Renal cortical epithelial cell (primary cell): ENCODE measurements at regions not wholly inside any gene's neighbourhood (a gene's known extent, or its start where the extent isn't known, plus 50 kb on each side); places are given as distances from the start of the nearest gene placed in this dataset.

ENCODE experiments used
- DNase-seq: peaks from one replicate; pipeline ENCODE4 v3.0.0-alpha.2; 2011; ENCODE audit warnings: low read depth

DNA sequence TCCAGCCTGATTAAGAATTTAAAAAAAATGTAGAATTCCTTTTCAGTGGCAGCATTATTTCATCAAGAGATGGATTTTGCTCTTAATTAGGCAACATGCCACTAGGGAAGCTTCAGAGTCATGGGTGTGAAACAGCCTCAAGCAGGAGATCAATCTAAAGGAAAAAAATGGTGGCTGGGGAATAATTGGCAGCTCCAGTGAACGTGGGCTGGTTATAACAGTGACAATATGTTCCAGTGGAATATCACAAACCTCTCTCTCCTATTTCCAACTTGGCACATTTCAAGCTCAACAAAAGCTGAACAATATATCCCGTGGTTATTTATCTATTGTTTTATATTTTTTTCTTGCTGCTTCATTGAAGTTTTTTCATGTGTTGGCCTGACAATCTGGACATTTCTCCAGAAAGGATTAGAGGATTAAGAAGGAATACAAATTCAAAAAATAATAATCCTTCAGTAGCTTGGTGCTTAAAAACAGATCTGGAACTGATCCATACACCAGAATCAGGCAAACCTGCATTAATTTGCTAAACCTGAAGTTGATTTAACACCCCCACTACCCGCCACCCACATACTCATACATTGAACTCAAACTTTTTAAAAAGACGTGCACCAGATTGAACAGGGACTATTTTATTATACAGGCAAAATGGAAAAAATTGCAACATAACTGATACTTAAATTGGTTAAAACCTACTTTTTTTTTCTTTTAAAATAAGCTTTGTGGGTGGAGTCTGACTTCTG lies 255.9 kb upstream of the SPRED2 start:
- DNase-seq: no peak

DNA sequence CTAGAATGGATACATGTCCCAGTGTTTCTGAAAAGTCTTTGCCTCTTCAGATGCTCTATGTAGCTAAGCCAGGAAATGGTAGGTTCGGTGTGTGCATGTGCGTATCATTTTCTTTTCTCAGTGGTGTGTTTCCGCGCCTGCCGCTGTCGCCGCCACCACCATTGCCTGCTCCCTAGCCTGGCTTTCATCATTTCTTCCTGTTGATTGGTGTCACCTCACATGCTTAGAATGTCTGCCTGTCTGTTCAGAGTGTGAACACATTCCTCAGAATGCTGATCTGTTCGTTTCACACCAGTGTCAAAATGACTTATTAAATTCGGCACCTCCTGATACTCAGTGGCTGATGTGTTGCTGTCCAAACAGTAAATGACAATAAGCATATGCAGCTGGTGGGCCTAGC lies 255.2 kb upstream of the SPRED2 start:
- DNase-seq: no peak

GRCh38 chr2:65686928-65687521 lies 254.6 kb upstream of the SPRED2 start:
- DNase-seq: peak; percentile 18

- no peak for DNase-seq
Measured at GRCh38 chr2:65681503-65681902, 249.1 kb upstream of the SPRED2 start.

- DNase-seq: no peak
Measured at GRCh38 chr2:65678779-65679391, 246.5 kb upstream of the SPRED2 start.

DNA sequence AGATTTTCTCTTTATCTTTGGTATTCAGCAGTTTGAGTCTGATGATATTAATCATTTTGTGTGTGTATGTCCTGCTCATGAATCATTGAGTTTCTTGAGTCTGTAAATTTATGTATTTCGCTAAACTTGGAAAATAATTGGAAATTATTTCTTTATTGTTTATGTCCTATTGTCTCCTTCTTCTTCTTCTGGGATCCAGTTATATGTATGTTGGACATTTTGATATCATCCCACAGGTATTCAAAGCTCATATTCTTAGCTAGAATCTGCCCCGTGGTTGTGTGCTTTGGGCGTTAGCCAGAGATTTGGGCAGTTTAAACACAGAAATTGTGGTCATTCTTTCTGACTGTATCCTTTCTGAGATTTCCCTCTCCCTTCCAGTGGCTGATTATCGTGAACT lies 243.0 kb upstream of the SPRED2 start:
- no peak for DNase-seq

DNA sequence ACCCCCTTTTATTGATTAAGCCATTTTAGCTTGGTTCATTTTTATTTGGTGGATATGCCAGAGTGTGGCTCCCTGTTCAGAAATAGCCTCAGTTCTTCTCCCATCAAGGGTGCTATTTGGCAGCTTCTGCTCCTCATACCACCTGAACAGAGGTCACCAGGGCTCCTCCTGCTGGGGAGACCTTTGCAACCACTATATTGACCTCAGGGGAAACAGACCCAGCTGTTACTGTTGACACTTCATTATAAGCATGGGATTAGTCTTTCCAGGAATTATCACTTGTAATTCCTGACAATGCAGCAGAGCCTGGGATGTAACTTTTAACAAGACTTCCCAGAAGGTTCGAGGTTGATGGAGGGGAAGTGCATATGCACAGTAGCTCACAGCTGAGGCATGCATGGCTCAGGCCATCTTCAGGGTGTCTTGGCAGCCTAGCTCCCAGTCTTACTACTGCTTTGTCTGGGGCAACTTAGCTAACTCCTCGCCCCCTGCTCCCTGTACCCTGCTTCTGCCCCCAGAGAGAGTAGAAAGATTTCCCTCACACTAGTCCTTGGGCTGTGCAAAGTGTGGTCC lies 239.4 kb upstream of the SPRED2 start:
- no peak for DNase-seq

GRCh38 chr2:65669574-65669973 lies 237.2 kb upstream of the SPRED2 start:
- no peak for DNase-seq

DNA sequence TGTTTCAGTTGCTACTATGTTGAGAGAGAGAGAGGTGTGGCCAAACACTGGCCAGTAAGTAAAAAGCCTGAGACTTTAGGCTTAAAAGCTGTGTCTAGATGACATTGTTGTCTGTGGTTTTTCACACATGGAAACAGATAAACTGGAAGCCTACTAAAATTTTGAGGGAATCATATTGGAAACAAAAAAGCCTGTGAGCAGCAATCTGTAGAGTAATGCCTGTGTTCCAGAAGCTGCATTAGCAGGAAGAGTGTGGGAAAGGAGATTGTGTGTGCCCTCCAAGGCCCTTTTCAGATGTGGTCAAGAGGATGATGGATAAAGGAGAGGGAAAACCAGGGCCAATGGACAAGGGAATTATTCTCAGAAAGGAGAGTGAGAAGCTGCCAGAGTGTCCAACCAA lies 236.3 kb upstream of the SPRED2 start:
- DNase-seq: no peak

GRCh38 chr2:65666156-65666725 lies 233.8 kb upstream of the SPRED2 start:
- peak; percentile 38 for DNase-seq

- no peak for DNase-seq
Measured at GRCh38 chr2:65664931-65665330, 232.5 kb upstream of the SPRED2 start.

GRCh38 chr2:65663831-65664407 lies 231.5 kb upstream of the SPRED2 start:
- DNase-seq: no peak

- DNase-seq: peak; percentile 16
Measured at GRCh38 chr2:65662654-65663432, 230.4 kb upstream of the SPRED2 start.

DNA sequence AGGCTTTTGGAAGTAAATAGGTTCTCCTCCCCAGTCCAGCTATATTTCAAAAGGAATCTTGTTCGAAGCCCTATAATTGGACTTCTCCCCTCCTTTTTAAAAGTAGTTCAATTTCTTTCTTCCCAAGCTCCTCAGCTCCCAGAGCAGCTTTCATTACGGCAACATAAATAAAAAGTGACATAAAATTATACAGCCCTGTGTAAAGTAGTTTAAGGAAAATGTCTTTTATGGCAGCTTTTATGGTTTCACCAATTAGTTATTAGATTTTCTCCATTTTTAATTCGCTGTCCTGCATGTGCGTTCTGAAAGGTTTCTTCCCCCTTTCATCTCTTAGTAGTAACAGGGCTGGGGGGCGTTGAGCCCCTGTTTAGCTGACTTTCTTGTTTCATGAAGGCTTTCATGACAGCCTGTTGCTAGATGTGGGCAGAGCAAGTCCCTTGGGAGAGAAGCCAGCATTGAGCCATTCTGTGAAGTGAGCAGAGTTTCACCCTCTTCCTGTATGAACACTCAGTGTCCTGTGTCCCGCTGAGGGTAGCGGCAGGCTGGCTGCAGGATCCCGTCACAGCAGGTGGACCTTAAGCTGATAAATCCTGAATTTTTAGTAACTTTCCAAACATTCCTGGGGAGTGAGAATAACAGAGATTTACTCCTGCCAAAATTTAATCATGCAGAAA lies 229.7 kb upstream of the SPRED2 start:
- DNase-seq: no peak

GRCh38 chr2:65660340-65660739 lies 227.9 kb upstream of the SPRED2 start:
- no peak for DNase-seq

DNA sequence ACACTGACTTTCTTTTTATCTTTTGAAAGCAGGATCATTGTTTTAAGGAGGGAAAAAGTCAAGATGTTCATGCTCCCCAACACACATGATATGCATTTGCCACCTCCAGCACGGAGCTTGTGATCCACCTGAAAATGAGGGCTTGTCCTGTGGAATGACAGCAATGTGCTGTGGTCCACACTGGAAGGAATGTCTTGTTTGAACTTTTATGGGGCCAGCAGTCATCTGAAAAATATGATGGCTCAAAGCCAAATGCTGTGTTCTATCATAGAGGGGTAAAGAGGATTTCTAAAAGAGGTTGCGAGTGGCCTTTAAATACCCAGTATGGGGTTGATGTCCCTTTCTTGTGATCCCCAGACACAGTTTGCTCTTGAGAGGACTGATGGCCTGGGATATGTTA lies 226.5 kb upstream of the SPRED2 start:
- peak; percentile 44 for DNase-seq

DNA sequence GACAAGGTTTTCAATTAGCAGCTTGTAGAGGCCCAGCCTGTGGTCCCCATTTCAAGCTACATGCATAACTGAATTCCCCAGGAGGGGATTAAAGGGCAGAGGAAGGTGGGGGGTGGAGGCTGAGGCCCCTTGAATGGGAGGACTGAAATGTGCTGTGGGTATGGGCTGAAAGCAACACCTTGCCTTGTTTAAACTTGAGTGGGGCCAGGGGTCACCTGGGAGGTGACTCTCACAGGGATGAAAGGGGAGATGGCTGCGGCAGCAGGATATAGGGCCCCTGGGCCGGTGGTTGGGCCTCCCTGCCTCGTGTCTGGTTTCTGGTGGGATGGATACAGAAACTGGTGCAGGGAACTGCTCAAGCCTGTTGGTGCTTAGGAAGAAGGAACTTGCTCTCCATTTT lies 225.9 kb upstream of the SPRED2 start:
- no peak for DNase-seq

DNA sequence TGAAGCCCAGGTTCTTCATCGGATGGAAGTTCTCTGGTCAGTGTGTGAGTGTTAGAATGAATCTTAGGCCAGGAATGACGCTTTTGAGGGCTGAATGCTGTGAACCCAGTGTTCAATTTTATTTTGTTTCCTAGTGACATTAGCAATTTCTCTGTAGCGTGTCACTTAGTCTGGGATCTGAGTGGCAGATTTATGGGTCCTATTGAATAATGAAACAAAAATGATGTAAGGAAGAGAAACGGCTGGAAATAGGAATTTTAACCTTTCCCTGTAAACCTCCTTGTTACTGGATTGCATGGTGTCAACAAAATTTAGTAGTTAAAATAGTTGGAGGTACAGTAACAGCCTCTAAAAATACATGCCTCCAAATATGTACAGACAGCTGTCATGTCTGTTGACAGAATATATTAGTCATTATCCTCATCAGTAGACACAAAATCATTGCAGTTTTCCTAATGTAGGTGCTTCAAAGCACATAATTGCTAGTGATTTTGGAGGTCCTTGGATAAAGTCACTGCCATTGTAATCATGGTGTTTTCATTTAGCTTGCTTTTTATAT lies 223.8 kb upstream of the SPRED2 start:
- no peak for DNase-seq

GRCh38 chr2:65655000-65655399 lies 222.6 kb upstream of the SPRED2 start:
- no peak for DNase-seq

DNA sequence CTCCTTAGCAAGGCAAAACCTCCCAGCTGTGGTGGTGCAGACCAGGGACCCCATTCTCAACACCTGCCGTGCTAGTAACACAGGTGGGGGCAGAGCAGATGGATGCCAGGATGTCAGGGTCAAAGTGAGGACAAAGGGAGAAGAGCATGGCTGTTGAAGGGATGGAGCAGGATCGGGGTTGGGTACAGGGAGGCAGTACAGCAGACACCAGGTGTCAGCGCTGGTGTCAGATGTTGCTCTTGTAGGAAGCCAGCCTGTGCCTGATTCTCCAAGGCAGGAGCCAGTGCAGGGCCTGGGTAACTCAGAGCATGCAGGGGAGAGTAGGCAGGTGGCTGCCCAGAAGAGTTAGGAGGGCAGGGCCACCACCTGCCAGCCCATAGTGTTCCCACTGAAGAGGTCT lies 222.1 kb upstream of the SPRED2 start:
- DNase-seq: no peak

- DNase-seq: no peak
Measured at GRCh38 chr2:65652066-65652465, 219.7 kb upstream of the SPRED2 start.
